ENCODE measurements at regions not wholly inside any gene's neighbourhood (a gene's known extent, or its start where the extent isn't known, plus 50 kb on each side); places are given as distances from the start of the nearest gene placed in this dataset.

DNA sequence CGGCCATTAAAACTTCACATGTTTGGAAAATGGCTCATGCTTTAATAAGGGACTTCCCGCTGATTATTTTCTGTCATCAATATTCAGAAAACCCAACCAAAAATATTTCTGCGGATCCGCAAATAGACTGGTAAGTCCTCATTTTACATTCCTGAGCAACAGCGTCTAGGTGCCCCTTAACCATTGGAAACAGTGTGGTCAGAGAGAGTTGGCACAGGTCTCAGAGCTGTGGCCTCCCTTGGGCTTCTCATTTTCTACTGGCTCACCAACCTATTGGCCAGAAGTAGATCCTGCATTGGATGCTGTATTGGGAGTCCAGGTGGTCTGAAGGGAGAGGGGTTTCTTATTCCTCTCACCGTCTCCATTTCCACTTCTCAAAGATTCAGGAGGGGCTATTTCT is 348.1 kb upstream of the DCBLD2 start:
- TF ChIP-seq, protein P1, sequence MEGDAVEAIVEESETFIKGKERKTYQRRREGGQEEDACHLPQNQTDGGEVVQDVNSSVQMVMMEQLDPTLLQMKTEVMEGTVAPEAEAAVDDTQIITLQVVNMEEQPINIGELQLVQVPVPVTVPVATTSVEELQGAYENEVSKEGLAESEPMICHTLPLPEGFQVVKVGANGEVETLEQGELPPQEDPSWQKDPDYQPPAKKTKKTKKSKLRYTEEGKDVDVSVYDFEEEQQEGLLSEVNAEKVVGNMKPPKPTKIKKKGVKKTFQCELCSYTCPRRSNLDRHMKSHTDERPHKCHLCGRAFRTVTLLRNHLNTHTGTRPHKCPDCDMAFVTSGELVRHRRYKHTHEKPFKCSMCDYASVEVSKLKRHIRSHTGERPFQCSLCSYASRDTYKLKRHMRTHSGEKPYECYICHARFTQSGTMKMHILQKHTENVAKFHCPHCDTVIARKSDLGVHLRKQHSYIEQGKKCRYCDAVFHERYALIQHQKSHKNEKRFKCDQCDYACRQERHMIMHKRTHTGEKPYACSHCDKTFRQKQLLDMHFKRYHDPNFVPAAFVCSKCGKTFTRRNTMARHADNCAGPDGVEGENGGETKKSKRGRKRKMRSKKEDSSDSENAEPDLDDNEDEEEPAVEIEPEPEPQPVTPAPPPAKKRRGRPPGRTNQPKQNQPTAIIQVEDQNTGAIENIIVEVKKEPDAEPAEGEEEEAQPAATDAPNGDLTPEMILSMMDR (conservative IDR thresholded peaks at IDR 0.05 in 1 of 2, IDR thresholded peaks at IDR 0.05 in 1 of 2; ENCODE audit: low read depth in 1 of 2, low read length in 2 of 2), result no peak
- TF ChIP-seq EZH2 (IDR thresholded peaks at IDR 0.05; ENCODE audit: low read length, missing control alignments), result no peak
- no peaks in the 10 kb centered on the region for H3K36me3 ChIP-seq (ENCODE audit: control insufficient read depth, insufficient read depth, low read length)
- no peaks in the 10 kb centered on the region for H3K79me2 ChIP-seq (ENCODE audit: control insufficient read depth, insufficient read depth, low read length)
- H3K9ac ChIP-seq (ENCODE audit: insufficient read depth, low read length), result no peak overlapping the region
- no peak overlapping the region for H2AFZ ChIP-seq (ENCODE audit: low read length)
- H3K9me3 ChIP-seq (ENCODE audit: control insufficient read depth, insufficient read depth, low read depth, low read length), result no peaks in the 10 kb centered on the region
- DNase-seq (ENCODE audit: low read depth in 2 of 2), result peak in 1 of 2 donors; percentile 80
- no peak overlapping the region for H3K4me2 ChIP-seq (ENCODE audit: extremely low read depth, insufficient read depth, low read length)
- H3K27ac ChIP-seq (ENCODE audit: insufficient read depth, low read length), result no peak overlapping the region
- peaks cover 11% of the 10 kb centered on the region for H3K4me1 ChIP-seq (ENCODE audit: control insufficient read depth, extremely low read depth, insufficient read depth, low read length)
- H4K20me1 ChIP-seq (ENCODE audit: control insufficient read depth, extremely low read depth, insufficient read depth, low read length), result no peaks in the 10 kb centered on the region
- H3K27me3 ChIP-seq (ENCODE audit: control insufficient read depth, insufficient read depth, low read length), result no peaks in the 10 kb centered on the region
- no peak overlapping the region for H3K4me3 ChIP-seq (replicated peaks in 1 of 4; ENCODE audit: control extremely low read depth in 1 of 4, insufficient read depth in 1 of 4, low read depth in 3 of 4, low read length in 4 of 4)

DNA sequence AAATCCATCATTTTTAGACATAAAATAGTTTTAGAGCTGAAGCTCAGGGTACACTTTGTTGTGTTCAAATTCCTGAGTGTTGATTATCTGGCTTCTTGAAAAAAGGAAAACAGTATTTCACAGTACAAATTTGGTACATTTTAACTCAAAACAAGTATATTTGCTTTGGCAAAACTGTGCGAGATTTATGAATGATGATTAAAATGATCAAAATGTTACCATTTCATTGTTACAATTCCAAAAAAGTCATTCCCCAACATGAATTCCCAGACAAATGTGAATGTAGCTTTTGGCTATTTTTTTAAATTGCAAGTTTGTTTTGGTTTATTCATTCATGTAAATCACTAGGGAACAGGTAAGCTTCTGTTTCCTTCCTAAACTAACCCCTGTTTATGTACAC is 347.4 kb upstream of the DCBLD2 start:
- Histone ChIP-seq H3K4me2 (ENCODE audit: extremely low read depth, insufficient read depth, low read length) (no peak overlapping the region), H3K27ac (ENCODE audit: insufficient read depth, low read length) (no peak overlapping the region), H3K4me1 (ENCODE audit: control insufficient read depth, extremely low read depth, insufficient read depth, low read length) (peaks cover 11% of the 10 kb centered on the region), H4K20me1 (ENCODE audit: control insufficient read depth, extremely low read depth, insufficient read depth, low read length) (no peaks in the 10 kb centered on the region), H2AFZ (ENCODE audit: low read length) (no peak overlapping the region), H3K79me2 (ENCODE audit: control insufficient read depth, insufficient read depth, low read length) (no peaks in the 10 kb centered on the region), H3K9me3 (ENCODE audit: control insufficient read depth, insufficient read depth, low read depth, low read length) (no peaks in the 10 kb centered on the region), H3K9ac (ENCODE audit: insufficient read depth, low read length) (no peak overlapping the region), H3K36me3 (ENCODE audit: control insufficient read depth, insufficient read depth, low read length) (no peaks in the 10 kb centered on the region), H3K27me3 (ENCODE audit: control insufficient read depth, insufficient read depth, low read length) (no peaks in the 10 kb centered on the region), H3K4me3 (replicated peaks in 1 of 4; ENCODE audit: control extremely low read depth in 1 of 4, insufficient read depth in 1 of 4, low read depth in 3 of 4, low read length in 4 of 4) (no peak overlapping the region)
- TF ChIP-seq EZH2 (IDR thresholded peaks at IDR 0.05; ENCODE audit: low read length, missing control alignments), result no peak
- TF ChIP-seq, protein P1 (conservative IDR thresholded peaks at IDR 0.05 in 1 of 2, IDR thresholded peaks at IDR 0.05 in 1 of 2; ENCODE audit: low read depth in 1 of 2, low read length in 2 of 2), result no peak
- DNase-seq (ENCODE audit: low read depth in 2 of 2), result peak; percentile 41 to 51

DNA sequence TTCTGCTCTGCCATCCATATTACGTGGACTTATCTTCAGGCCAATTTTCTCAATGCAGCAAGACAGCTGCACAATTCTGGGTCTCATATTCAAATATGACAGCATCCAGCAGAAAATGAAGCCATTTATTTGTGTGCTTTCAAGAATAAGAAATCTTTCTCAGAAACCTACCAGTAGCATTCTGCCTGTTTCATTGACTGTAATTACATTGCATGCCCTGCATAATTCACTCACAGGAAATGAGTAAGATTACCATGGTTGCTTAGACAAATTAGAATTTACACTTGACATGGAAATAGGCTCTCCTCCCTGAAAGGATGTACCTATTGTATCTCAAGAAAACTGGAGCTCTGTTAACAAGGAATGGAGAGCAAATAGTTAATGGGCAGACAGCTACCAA is 346.6 kb upstream of the DCBLD2 start:
- H3K9me3 ChIP-seq (ENCODE audit: control insufficient read depth, insufficient read depth, low read depth, low read length), result no peaks in the 10 kb centered on the region
- no peak overlapping the region for H3K4me2 ChIP-seq (ENCODE audit: extremely low read depth, insufficient read depth, low read length)
- H3K79me2 ChIP-seq (ENCODE audit: control insufficient read depth, insufficient read depth, low read length), result no peaks in the 10 kb centered on the region
- H2AFZ ChIP-seq (ENCODE audit: low read length), result no peak overlapping the region
- no peak overlapping the region for H3K9ac ChIP-seq (ENCODE audit: insufficient read depth, low read length)
- TF ChIP-seq EZH2 (IDR thresholded peaks at IDR 0.05; ENCODE audit: low read length, missing control alignments), result no peak
- TF ChIP-seq, protein P1 (conservative IDR thresholded peaks at IDR 0.05 in 1 of 2, IDR thresholded peaks at IDR 0.05 in 1 of 2; ENCODE audit: low read depth in 1 of 2, low read length in 2 of 2), result no peak
- peaks cover 11% of the 10 kb centered on the region for H3K4me1 ChIP-seq (ENCODE audit: control insufficient read depth, extremely low read depth, insufficient read depth, low read length)
- no peaks in the 10 kb centered on the region for H3K36me3 ChIP-seq (ENCODE audit: control insufficient read depth, insufficient read depth, low read length)
- H3K27me3 ChIP-seq (ENCODE audit: control insufficient read depth, insufficient read depth, low read length), result no peaks in the 10 kb centered on the region
- no peak overlapping the region for H3K27ac ChIP-seq (ENCODE audit: insufficient read depth, low read length)
- H4K20me1 ChIP-seq (ENCODE audit: control insufficient read depth, extremely low read depth, insufficient read depth, low read length), result no peaks in the 10 kb centered on the region
- DNase-seq (ENCODE audit: low read depth in 2 of 2), result peak in 1 of 2 donors; percentile 65
- H3K4me3 ChIP-seq (replicated peaks in 1 of 4; ENCODE audit: control extremely low read depth in 1 of 4, insufficient read depth in 1 of 4, low read depth in 3 of 4, low read length in 4 of 4), result no peak overlapping the region
